PC-3 (cell line): ENCODE measurements at regions not wholly inside any gene's neighbourhood (a gene's known extent, or its start where the extent isn't known, plus 50 kb on each side); places are given as distances from the start of the nearest gene placed in this dataset.

ENCODE experiments used
- ATAC-seq: fragments of 200-7000 bp; cut with Tn5 transposase; 2 replicates; pipeline ENCODE4 v1.9.1; 2020; ENCODE audit warnings: mild to moderate bottlenecking, moderate library complexity
- BruUV-seq: library from RNA; stranded (reverse); fragments of 400-500 nt; replicated peaks from 2 replicates; lab custom pipeline; 2021; lab: Mats Ljungman, UMichigan
- CTCF ChIA-PET: fragments of 300-600 bp; sonication (Branson Sonifier 250); formaldehyde crosslinking; loops from one replicate; lab custom pipeline; 2022; ENCODE audit warnings: antibody characterized with exemption; lab: Charles Lee
- POLR2A ChIA-PET: fragments of 300-600 bp; sonication (Branson Sonifier 250); formaldehyde crosslinking; loops from one replicate; lab custom pipeline; 2022; ENCODE audit warnings: antibody characterized with exemption; ENCODE audit not compliant: unreplicated experiment; lab: Charles Lee
- DNase-seq: peaks from one replicate; pipeline ENCODE4 v3.0.0-alpha.2; 2015
- H2AFZ ChIP-seq: fragments of 300-600 bp; sonication (generic); 2 replicates; pipeline ENCODE4 v1.6.0; 2016; ENCODE audit warnings: antibody characterized with exemption, low read length
- H3F3A ChIP-seq: fragments of 300-600 bp; sonication (generic); one replicate; pipeline ENCODE4 v1.6.0; 2017; ENCODE audit warnings: antibody characterized with exemption, low read length, control low read depth, mild to moderate bottlenecking; ENCODE audit not compliant: unreplicated experiment
- H3K27ac ChIP-seq: fragments of 300-600 bp; sonication (generic); 2 replicates; pipeline ENCODE4 v1.5.1; 2016; ENCODE audit warnings: mild to moderate bottlenecking, low read length
- H3K27me3 ChIP-seq: fragments of 300-600 bp; sonication (generic); 2 replicates; pipeline ENCODE4 v1.6.1; 2016; ENCODE audit warnings: low read length, mixed read lengths
- H3K36me3 ChIP-seq: fragments of 300-600 bp; sonication (generic); 2 replicates; pipeline ENCODE4 v1.6.1; 2016; ENCODE audit warnings: low read depth, mixed run types, low read length, mixed read lengths
- H3K4me1 ChIP-seq: fragments of 300-600 bp; sonication (generic); 2 replicates; pipeline ENCODE4 v1.5.1; 2016; ENCODE audit warnings: low read length; ENCODE audit not compliant: insufficient read depth
- H3K4me2 ChIP-seq: fragments of 300-600 bp; sonication (generic); 2 replicates; pipeline ENCODE4 v1.6.0; 2016; ENCODE audit warnings: low read length
- H3K4me3 ChIP-seq: fragments of 300-600 bp; sonication (generic); 2 replicates; pipeline ENCODE4 v1.5.1; 2016; ENCODE audit warnings: mild to moderate bottlenecking, low read length, mixed read lengths
- H3K79me2 ChIP-seq: fragments of 300-600 bp; sonication (generic); 2 replicates; pipeline ENCODE4 v1.6.1; 2017; ENCODE audit warnings: low read length, mixed read lengths
- H3K9ac ChIP-seq: fragments of 300-600 bp; sonication (generic); 2 replicates; pipeline ENCODE4 v1.6.0; 2016; ENCODE audit warnings: mild to moderate bottlenecking, low read length
- H3K9me2 ChIP-seq: fragments of 300-600 bp; sonication (generic); replicated peaks from 2 replicates; pipeline ENCODE4 v1.6.1; 2016; ENCODE audit warnings: mixed run types, low read length, mixed read lengths
- H3K9me3 ChIP-seq: fragments of 300-600 bp; sonication (generic); 2 replicates; pipeline ENCODE4 v1.6.1; 2016; ENCODE audit warnings: low read length, mixed read lengths
- H4K20me1 ChIP-seq: fragments of 300-600 bp; sonication (generic); 2 replicates; pipeline ENCODE4 v1.6.1; 2016; ENCODE audit warnings: low read length, mixed read lengths
- EZH2 ChIP-seq: fragments of 300-600 bp; sonication (generic); IDR thresholded peaks from one replicate; pipeline ENCODE4 v1.6.1; 2017; ENCODE audit warnings: antibody characterized with exemption, mild to moderate bottlenecking, low read length; ENCODE audit not compliant: unreplicated experiment
- EZH2phosphoT487 ChIP-seq: fragments of 300-600 bp; sonication (generic); IDR thresholded peaks from 2 replicates; pipeline ENCODE4 v1.6.1; 2018; ENCODE audit warnings: mild to moderate bottlenecking, antibody characterized with exemption, low read length, borderline replicate concordance
- intact Hi-C: fragments of 100-400 bp; cut with micrococcal nuclease; formaldehyde crosslinking; loops from 2 replicates; pipeline ENCODE4 v1.9.0; 2023
- TF ChIP-seq, protein P1 (sequence below): fragments of 300-600 bp; sonication (generic); conservative IDR thresholded peaks from 2 replicates; pipeline ENCODE4 v1.5.1; 2017; ENCODE audit warnings: antibody characterized with exemption, low read depth, mild to moderate bottlenecking, low read length

DNA sequence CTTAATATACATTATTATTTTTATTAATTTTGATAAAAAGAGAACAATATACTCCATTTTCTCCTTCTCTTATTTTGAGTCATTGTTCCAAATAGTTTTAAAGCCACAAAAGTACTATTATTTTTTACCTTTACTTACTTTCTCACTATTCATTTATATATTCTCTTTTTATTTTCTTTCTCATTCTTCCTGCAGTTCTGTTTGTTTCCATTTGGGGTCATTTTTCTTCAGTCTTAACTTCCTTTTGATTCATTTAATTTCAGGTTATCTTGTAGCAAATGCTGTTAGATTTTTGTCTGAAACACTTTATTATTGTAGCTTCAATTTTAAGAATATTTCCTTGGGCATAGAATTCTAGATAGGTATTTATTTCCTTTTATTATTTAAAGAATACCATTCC lies 438.6 kb upstream of the EPHA5 start:
- Histone ChIP-seq H3K9ac (no peak overlapping the region), H3K27ac (no peak overlapping the region), H3K4me1 (no peaks in the 10 kb centered on the region), H4K20me1 (no peaks in the 10 kb centered on the region), H3K9me2 (no peaks in the 10 kb centered on the region), H3K79me2 (no peaks in the 10 kb centered on the region), H3K27me3 (no peaks in the 10 kb centered on the region), H3K4me3 (no peak overlapping the region), H2AFZ (no peak overlapping the region), H3F3A (no peaks in the 10 kb centered on the region), H3K9me3 (no peaks in the 10 kb centered on the region), H3K36me3 (no peaks in the 10 kb centered on the region), H3K4me2 (no peak overlapping the region)
- no TSS peak for BruUV-seq
- no peak for ATAC-seq
- intact Hi-C loops: no loop called here
- DNase-seq: no peak
- POLR2A ChIA-PET: no interaction called here
- no peak for TF ChIP-seq EZH2phosphoT487
- TF ChIP-seq, protein P1, sequence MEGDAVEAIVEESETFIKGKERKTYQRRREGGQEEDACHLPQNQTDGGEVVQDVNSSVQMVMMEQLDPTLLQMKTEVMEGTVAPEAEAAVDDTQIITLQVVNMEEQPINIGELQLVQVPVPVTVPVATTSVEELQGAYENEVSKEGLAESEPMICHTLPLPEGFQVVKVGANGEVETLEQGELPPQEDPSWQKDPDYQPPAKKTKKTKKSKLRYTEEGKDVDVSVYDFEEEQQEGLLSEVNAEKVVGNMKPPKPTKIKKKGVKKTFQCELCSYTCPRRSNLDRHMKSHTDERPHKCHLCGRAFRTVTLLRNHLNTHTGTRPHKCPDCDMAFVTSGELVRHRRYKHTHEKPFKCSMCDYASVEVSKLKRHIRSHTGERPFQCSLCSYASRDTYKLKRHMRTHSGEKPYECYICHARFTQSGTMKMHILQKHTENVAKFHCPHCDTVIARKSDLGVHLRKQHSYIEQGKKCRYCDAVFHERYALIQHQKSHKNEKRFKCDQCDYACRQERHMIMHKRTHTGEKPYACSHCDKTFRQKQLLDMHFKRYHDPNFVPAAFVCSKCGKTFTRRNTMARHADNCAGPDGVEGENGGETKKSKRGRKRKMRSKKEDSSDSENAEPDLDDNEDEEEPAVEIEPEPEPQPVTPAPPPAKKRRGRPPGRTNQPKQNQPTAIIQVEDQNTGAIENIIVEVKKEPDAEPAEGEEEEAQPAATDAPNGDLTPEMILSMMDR: peak; percentile 40; the same call in 1 of the 2 replicates
- CTCF ChIA-PET: no interaction called here

DNA sequence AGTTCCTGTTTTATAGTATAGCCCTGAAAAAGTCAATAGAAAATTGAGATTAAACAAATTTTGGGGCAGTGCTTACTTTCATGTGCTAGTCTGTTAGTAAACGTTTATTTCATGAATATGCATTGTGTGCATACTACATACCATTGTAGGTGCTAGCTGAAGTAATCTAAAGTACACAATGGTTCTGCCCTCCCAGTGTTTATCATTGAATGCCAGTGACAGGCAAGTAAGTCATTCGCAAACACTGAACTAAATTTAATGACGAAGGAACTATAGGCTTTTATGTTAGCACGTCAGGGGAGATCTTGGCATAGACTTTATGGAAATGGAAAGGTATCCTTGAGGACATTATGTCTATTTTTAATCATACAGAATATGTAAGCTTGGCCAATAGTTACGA lies 426.9 kb upstream of the EPHA5 start:
- BruUV-seq: no TSS peak
- no peak overlapping the region for H2AFZ ChIP-seq
- H3K9me3 ChIP-seq: no peaks in the 10 kb centered on the region
- peak overlapping the region; percentile 68; the same call in 1 of the 2 replicates for H3K9ac ChIP-seq
- no peak overlapping the region for H3K4me3 ChIP-seq
- H3K27ac ChIP-seq: peak overlapping the region; percentile 94
- peaks cover 4% of the 10 kb centered on the region for H3F3A ChIP-seq
- POLR2A ChIA-PET: interaction anchor here (0.7 kb wide), 1 partner anchor 38 kb away, joined by 4 read pairs; no protein-coding TSS in a partner anchor
- H3K27me3 ChIP-seq: no peaks in the 10 kb centered on the region
- DNase-seq (peak; percentile 93), ATAC-seq (peak; percentile 83)
- no peaks in the 10 kb centered on the region for H3K9me2 ChIP-seq
- H3K36me3 ChIP-seq: no peaks in the 10 kb centered on the region
- intact Hi-C loops: loop anchor here (5.0 to 10.0 kb wide), 3 partner anchors 272 to 582 kb away; partner anchors contain the start of gene EPHA5
- CTCF ChIA-PET: no interaction called here
- peak overlapping the region; percentile 29 for H3K4me2 ChIP-seq
- H3K4me1 ChIP-seq: peaks cover 46% of the 10 kb centered on the region
- TF ChIP-seq, protein P1: no peak
- TF ChIP-seq EZH2 (no peak), EZH2phosphoT487 (no peak)
- no peaks in the 10 kb centered on the region for H3K79me2 ChIP-seq
- no peaks in the 10 kb centered on the region for H4K20me1 ChIP-seq

DNA sequence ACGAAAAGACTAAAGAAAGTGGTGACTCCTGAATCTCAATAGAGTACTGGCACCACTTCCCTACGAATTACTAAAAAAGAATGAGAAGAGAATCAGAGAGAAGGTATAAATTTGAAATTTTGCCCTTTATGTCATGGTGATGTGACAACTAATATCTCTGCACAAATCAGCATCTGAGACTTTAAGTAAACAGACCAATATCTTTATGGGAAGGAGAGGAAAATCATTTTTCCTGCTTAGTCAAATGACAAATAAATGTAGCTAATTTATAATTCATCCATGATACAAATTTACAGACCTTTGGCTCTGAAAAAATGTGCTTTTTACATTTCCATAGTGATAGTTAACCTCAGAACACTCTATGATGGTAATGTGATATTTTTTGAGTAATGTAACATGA lies 424.8 kb upstream of the EPHA5 start:
- Histone ChIP-seq H3K4me3 (peak overlapping the region; percentile 23; the same call in 1 of the 2 replicates), H4K20me1 (no peaks in the 10 kb centered on the region), H3K27me3 (no peaks in the 10 kb centered on the region), H3K4me2 (peak overlapping the region; percentile 50), H3K36me3 (no peaks in the 10 kb centered on the region), H3K4me1 (peaks cover 56% of the 10 kb centered on the region), H2AFZ (peak overlapping the region; percentile 61), H3K9ac (peak overlapping the region; percentile 68), H3K79me2 (no peaks in the 10 kb centered on the region), H3F3A (peaks cover 4% of the 10 kb centered on the region), H3K9me3 (no peaks in the 10 kb centered on the region), H3K9me2 (no peaks in the 10 kb centered on the region), H3K27ac (peak overlapping the region; percentile 94)
- CTCF ChIA-PET: no interaction called here
- ATAC-seq (peak; percentile 66), DNase-seq (peak; percentile 83)
- intact Hi-C loops: loop anchor here (5.0 to 10.0 kb wide), 3 partner anchors 270 to 580 kb away; partner anchors contain the start of gene EPHA5
- POLR2A ChIA-PET: no interaction called here
- BruUV-seq: no TSS peak
- TF ChIP-seq, protein P1: no peak
- no peak for TF ChIP-seq EZH2phosphoT487
- no peak for TF ChIP-seq EZH2
